Endodermal cell (in vitro differentiated cells): ENCODE measurements at regions not wholly inside any gene's neighbourhood (a gene's known extent, or its start where the extent isn't known, plus 50 kb on each side); places are given as distances from the start of the nearest gene placed in this dataset.
A peak's percentile ranks its signal among the peaks of the same experiment; 100 is the strongest.

Experiments
- DNase-seq: peaks from one replicate; pipeline ENCODE4 v3.0.0-alpha.2; 2017
- H3K27ac ChIP-seq: 2 replicates; pipeline ENCODE4 v1.5.1; 2013; ENCODE audit warnings: mild to moderate bottlenecking, low read depth, low read length, moderate library complexity
- H3K27me3 ChIP-seq: 2 replicates; pipeline ENCODE4 v1.6.1; 2013; ENCODE audit warnings: mild to moderate bottlenecking, low read length, moderate library complexity; ENCODE audit not compliant: insufficient read depth, control insufficient read depth, poor library complexity, severe bottlenecking
- H3K36me3 ChIP-seq: 2 replicates; pipeline ENCODE4 v1.7.0; 2013; ENCODE audit warnings: mild to moderate bottlenecking, low read length, moderate library complexity; ENCODE audit not compliant: control insufficient read depth, insufficient read depth
- H3K4me1 ChIP-seq: one replicate; pipeline ENCODE4 v1.7.0; 2013; ENCODE audit warnings: low read length; ENCODE audit not compliant: control insufficient read depth, insufficient read depth
- H3K4me3 ChIP-seq: 2 replicates; pipeline ENCODE4 v1.5.1; 2013; ENCODE audit warnings: mild to moderate bottlenecking, low read length, moderate library complexity
- H3K9ac ChIP-seq: 2 replicates; pipeline ENCODE4 v1.6.1; 2013; ENCODE audit warnings: mild to moderate bottlenecking, low read length, moderate library complexity; ENCODE audit not compliant: poor library complexity, severe bottlenecking; ENCODE audit errors: extremely low read depth
- H3K9me3 ChIP-seq: 2 replicates; pipeline ENCODE4 v1.6.1; 2013; ENCODE audit warnings: mild to moderate bottlenecking, low read length, moderate library complexity; ENCODE audit not compliant: control insufficient read depth
- H3K27ac Mint-ChIP-seq: 2 replicates; pipeline ENCODE4 v1.8.0; 2020; ENCODE audit warnings: mixed read lengths
- H3K27me3 Mint-ChIP-seq: 2 replicates; pipeline ENCODE4 v1.8.0; 2021; ENCODE audit warnings: mild to moderate bottlenecking, mixed read lengths; ENCODE audit not compliant: insufficient read depth
- H3K36me3 Mint-ChIP-seq: 2 replicates; pipeline ENCODE4 v1.8.0; 2020; ENCODE audit warnings: low read depth, mixed read lengths
- H3K4me1 Mint-ChIP-seq: 2 replicates; pipeline ENCODE4 v1.8.0; 2020; ENCODE audit warnings: mixed read lengths
- H3K4me3 Mint-ChIP-seq: 2 replicates; pipeline ENCODE4 v1.8.0; 2020; ENCODE audit warnings: mild to moderate bottlenecking, moderate library complexity, mixed read lengths
- H3K9me3 Mint-ChIP-seq: 2 replicates; pipeline ENCODE4 v1.8.0; 2020; ENCODE audit warnings: mild to moderate bottlenecking, mixed read lengths
- WGBS, 2 experiments: methylation state at CpG; one replicate each; pipeline versions ENCODE4 v1.1.5 to v1.1.7; 2013; ENCODE audit warnings: missing lambda C conversion rate in 2 of 2, mixed read lengths in 1 of 2; ENCODE audit not compliant: insufficient coverage in 1 of 2, insufficient read length in 1 of 2; 5-methylcytosine and 5-hydroxymethylcytosine counted together
- TF ChIP-seq, protein P1 (sequence below): fragments of 200-600 bp; sonication (generic); conservative IDR thresholded peaks from 2 replicates; pipeline ENCODE4 v1.5.0; 2021; ENCODE audit warnings: antibody characterized with exemption, mild to moderate bottlenecking

DNA sequence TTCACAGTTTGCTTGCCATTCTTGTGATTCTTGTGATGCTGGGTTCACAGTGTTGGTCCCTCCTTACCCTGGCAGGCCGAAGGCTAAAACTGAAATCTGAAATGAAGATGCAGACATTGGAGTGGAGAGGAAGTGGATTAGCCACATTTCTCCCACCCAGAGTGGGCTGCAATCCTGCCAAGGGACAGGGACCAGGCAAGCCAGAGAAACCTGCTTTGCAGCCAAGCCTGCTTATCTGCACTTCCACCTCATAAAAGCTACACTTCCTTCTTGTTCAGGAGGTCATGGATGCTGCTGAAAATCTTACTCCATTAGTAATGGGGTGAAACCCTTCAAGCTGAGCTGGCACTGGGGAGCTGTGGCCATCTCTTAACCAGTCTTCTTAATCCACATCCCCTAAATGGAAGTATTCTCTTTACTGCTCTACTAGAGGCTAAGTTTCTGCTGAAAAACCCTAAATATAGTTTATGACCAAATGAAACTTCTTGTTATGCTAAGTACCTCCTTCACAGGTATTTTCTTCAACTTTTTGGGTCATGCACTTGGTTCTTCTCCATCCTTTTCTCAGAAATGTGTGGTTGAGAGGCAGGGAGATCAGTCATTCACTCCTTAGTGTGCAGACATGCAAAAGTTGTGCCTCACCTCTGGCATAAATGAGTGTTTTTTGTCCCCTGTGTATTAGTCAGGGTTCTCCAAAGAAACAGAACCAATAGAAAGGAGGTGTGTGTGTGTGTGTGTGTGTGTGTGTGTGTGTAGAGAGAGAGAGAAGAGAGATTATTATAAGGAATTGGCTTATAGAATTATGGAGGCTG, 133.9 kb upstream of the BMAL1 start:
- no peak overlapping the region for H3K9ac ChIP-seq
- H3K9me3 ChIP-seq = no peaks in the 10 kb centered on the region
- Mint-ChIP-seq H3K36me3 (no peaks in the 10 kb centered on the region), H3K4me1 (peaks cover 10% of the 10 kb centered on the region), H3K27me3 (peaks cover 49% of the 10 kb centered on the region), H3K9me3 (no peaks in the 10 kb centered on the region), H3K27ac (no peak overlapping the region), H3K4me3 (no peak overlapping the region)
- DNase-seq = no peak
- TF ChIP-seq, protein P1, sequence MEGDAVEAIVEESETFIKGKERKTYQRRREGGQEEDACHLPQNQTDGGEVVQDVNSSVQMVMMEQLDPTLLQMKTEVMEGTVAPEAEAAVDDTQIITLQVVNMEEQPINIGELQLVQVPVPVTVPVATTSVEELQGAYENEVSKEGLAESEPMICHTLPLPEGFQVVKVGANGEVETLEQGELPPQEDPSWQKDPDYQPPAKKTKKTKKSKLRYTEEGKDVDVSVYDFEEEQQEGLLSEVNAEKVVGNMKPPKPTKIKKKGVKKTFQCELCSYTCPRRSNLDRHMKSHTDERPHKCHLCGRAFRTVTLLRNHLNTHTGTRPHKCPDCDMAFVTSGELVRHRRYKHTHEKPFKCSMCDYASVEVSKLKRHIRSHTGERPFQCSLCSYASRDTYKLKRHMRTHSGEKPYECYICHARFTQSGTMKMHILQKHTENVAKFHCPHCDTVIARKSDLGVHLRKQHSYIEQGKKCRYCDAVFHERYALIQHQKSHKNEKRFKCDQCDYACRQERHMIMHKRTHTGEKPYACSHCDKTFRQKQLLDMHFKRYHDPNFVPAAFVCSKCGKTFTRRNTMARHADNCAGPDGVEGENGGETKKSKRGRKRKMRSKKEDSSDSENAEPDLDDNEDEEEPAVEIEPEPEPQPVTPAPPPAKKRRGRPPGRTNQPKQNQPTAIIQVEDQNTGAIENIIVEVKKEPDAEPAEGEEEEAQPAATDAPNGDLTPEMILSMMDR = no peak
- H3K4me3 ChIP-seq = no peak overlapping the region
- H3K27ac ChIP-seq = no peak overlapping the region
- 84% methylated on average over 1 of the region's 1 CpG; no CpG with 5 or more reads in 1 of the 2 experiments for WGBS, 2 experiments
- H3K4me1 ChIP-seq = peaks cover 8% of the 10 kb centered on the region
- H3K27me3 ChIP-seq = peaks cover 22% of the 10 kb centered on the region
- H3K36me3 ChIP-seq = no peaks in the 10 kb centered on the region

DNA sequence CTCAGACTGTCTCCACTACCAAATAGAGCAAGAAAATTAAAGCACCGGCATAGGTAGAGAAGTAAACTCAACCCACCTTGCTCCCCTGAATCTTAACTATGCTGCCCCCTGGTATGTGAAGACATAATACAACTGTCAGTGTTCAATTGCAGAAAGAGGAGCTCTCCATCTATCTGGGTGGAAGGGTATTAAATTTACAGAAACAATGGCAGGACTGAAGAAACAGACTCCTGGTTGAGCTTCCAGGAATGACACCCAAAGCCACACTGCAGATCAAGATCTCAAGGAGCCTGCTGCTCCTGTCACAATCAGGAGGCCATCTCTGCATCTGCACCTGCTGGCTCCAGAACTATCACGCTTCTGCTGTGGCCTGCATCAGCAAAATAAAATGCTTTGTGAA, 132.1 kb upstream of the BMAL1 start:
- Histone ChIP-seq H3K4me3 (no peak overlapping the region), H3K27me3 (peaks cover 22% of the 10 kb centered on the region), H3K9ac (no peak overlapping the region), H3K9me3 (no peaks in the 10 kb centered on the region), H3K27ac (no peak overlapping the region), H3K4me1 (peaks cover 4% of the 10 kb centered on the region), H3K36me3 (no peaks in the 10 kb centered on the region)
- 81 to 84% methylated on average over 2 of the region's 2 CpGs for WGBS, 2 experiments
- TF ChIP-seq, protein P1 = peak; percentile 60
- Mint-ChIP-seq H3K4me1 (peaks cover 4% of the 10 kb centered on the region), H3K27ac (no peak overlapping the region), H3K27me3 (peaks cover 44% of the 10 kb centered on the region), H3K4me3 (no peak overlapping the region), H3K36me3 (no peaks in the 10 kb centered on the region), H3K9me3 (no peaks in the 10 kb centered on the region)
- DNase-seq = no peak

DNA sequence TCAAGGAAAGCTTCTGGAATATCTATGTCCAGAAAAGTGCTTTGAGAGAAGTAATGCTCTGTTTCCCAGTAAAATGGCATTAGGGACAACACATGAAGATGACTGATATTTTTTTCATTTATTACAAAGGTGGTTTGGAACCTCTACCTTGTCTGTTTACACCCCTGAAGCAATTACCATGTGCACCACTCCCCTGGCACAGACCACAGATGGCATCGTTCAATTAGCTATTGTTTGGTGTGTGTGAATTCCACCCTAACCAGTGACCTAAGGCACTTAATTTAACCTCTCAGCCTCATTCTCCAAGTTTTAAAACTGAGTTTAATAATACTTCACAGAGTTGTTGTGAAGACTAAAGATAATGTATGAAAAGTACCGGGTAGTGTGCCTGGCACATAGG, 127.6 kb upstream of the BMAL1 start:
- H3K4me1 ChIP-seq = no peaks in the 10 kb centered on the region
- DNase-seq = no peak
- no peaks in the 10 kb centered on the region for H3K36me3 ChIP-seq
- H3K27me3 ChIP-seq = no peaks in the 10 kb centered on the region
- no peak overlapping the region for H3K27ac Mint-ChIP-seq
- H3K9me3 Mint-ChIP-seq = peaks cover 2% of the 10 kb centered on the region
- H3K27ac ChIP-seq = no peak overlapping the region
- TF ChIP-seq, protein P1 = no peak
- no peak overlapping the region for H3K9ac ChIP-seq
- H3K4me3 ChIP-seq = no peak overlapping the region
- H3K36me3 Mint-ChIP-seq = no peaks in the 10 kb centered on the region
- no peaks in the 10 kb centered on the region for H3K4me1 Mint-ChIP-seq
- H3K4me3 Mint-ChIP-seq = no peak overlapping the region
- 71 to 100% methylated on average over 1 to 2 of the region's 2 CpGs for WGBS, 2 experiments
- H3K9me3 ChIP-seq = peaks cover 7% of the 10 kb centered on the region
- peaks cover 17% of the 10 kb centered on the region for H3K27me3 Mint-ChIP-seq
